Activated T-cell treated with anti-CD3 and anti-CD28 coated beads for 24 hours (primary cell): ENCODE measurements at regions not wholly inside any gene's neighbourhood (a gene's known extent, or its start where the extent isn't known, plus 50 kb on each side); places are given as distances from the start of the nearest gene placed in this dataset.
"Not testable (repeated sequence)": the region's sequence is repeated elsewhere in the genome, so short reads cannot be mapped to it uniquely, and the experiment has no call there.

Experiments used
- DNase-seq: peaks from one replicate; pipeline ENCODE4 v3.0.0-alpha.2; 2020; ENCODE audit warnings: low read depth

GRCh38 chr7:68707958-68708357 is 890.3 kb upstream of the AUTS2 start:
- DNase-seq, result no peak

GRCh38 chr7:68712956-68713495 is 885.2 kb upstream of the AUTS2 start:
- DNase-seq, result no peak

- DNase-seq, result not testable (repeated sequence)
Measured at GRCh38 chr7:68714135-68714534, 884.1 kb upstream of the AUTS2 start.

GRCh38 chr7:68715907-68716306 is 882.4 kb upstream of the AUTS2 start:
- no peak for DNase-seq

DNA sequence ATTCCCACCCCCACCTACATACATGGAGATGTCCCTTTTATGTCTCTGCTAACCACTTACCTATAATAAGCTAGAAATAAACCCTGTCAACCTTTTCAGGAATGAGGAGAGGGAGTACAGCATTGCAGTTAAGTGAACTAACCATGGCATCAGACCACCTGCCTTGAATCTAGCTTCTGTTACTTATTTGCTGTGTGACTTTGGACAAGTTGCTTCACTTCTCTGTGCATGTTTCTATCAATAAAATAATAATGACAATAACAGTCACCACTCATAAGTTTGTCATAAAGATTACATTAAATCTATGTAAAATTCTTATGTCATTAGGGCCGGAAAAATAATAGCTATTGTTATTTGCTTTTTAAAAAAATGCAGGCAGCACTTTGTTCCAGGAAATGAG is 881.1 kb upstream of the AUTS2 start:
- no peak for DNase-seq

DNA sequence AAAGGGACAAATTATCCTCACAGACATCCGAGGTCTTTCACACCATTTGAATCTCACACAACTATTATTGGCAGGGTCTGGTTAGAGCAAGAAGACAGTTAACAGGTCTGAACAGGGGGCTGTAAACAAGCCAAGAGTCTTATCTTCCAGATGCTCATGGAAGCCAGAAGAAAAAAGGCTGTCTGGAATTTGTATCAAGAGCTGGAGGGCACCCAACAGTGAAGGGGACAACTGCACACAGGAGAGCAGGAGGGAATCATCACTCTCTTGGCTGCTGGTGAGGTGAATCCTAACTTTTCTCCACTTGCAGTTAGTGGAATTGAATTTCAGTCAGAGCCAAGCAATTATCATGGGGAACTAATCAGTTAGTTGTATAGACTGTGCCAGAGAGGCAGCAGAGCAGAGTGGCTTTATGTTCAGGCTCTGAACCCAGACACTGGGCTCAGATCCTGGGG is 880.2 kb upstream of the AUTS2 start:
- DNase-seq, result no peak

DNA sequence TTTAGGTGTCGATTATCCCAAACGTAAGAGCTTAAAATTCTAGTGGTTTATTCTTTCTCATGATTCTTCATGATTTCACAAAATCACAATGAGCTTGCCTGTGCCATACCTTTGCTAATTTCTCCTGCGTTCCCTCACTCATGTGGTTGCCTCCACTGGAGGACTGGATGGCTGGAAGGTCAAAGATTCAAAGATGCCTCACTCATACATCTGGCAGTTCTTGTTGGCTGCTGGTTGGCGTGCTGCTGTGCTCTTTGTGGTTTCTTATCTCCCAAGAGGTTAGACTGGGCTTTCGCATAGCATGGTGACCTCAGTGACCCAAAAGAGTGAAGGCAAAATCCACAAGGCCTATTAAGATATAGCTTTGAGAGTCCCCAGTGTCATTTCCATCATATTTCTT is 877.6 kb upstream of the AUTS2 start:
- no peak for DNase-seq

- no peak for DNase-seq
Measured at GRCh38 chr7:68722044-68722443, 876.2 kb upstream of the AUTS2 start.

DNA sequence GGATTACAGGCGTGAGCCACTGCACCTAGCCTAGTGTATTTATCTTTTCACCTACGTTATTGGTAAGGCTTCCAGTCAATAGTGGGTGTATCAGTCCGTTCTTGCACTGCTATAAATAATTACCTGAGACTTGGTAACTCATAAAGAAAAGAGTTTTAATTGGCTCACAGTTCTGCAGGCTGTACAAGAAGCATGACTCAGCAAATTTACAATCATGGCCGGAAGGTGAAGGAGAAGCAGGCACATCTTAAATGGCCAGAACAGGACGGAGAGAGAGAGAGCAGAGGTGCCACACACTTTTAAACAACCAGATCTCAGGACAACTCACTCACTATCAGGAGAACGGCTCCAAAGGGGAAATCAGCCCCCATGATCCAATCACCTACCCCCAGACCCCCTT is 873.3 kb upstream of the AUTS2 start:
- DNase-seq, result no peak

GRCh38 chr7:68725843-68726785 is 872.2 kb upstream of the AUTS2 start:
- no peak for DNase-seq

GRCh38 chr7:68728720-68729119 is 869.6 kb upstream of the AUTS2 start:
- not testable (repeated sequence) for DNase-seq

DNA sequence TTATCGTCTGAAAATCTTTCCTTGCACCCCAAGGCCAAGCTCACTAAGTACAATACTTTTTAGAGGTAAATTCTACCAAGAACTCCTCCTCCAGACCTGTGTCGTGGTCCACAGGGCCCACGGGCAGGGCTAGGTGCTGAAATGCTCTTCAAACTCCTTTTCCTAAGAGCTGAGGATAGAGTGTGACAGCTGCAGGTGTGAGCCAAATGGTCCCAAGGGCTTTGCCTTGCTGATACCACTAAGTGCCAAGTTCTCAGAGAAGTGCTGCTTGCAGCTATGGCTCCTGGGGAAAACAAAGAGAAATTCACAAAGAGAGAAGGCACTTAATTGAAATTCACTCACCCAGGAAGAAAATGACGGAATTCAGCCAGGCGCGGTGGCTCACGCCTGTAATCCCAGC is 868.9 kb upstream of the AUTS2 start:
- no peak for DNase-seq

- DNase-seq, result no peak
Measured at GRCh38 chr7:68730194-68730593, 868.1 kb upstream of the AUTS2 start.

DNA sequence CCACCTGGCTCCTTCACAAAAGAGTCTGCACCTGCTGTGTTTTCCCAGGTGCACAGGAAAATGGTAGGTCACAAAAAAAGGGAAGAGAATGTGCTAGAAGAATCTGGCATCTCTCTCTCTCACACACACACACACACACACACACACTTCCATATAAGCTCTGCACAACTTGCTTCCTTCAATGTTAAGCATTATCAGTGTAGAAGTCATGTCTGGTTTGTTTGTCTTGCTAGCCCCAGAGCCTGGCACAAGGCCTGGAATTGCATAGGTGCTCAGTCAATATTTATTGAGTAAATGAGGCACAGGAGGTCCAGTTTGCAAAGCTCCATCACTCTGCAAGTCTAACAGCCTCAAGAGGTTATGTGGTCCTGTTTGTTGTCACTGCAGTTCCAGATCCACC is 867.3 kb upstream of the AUTS2 start:
- no peak for DNase-seq

DNA sequence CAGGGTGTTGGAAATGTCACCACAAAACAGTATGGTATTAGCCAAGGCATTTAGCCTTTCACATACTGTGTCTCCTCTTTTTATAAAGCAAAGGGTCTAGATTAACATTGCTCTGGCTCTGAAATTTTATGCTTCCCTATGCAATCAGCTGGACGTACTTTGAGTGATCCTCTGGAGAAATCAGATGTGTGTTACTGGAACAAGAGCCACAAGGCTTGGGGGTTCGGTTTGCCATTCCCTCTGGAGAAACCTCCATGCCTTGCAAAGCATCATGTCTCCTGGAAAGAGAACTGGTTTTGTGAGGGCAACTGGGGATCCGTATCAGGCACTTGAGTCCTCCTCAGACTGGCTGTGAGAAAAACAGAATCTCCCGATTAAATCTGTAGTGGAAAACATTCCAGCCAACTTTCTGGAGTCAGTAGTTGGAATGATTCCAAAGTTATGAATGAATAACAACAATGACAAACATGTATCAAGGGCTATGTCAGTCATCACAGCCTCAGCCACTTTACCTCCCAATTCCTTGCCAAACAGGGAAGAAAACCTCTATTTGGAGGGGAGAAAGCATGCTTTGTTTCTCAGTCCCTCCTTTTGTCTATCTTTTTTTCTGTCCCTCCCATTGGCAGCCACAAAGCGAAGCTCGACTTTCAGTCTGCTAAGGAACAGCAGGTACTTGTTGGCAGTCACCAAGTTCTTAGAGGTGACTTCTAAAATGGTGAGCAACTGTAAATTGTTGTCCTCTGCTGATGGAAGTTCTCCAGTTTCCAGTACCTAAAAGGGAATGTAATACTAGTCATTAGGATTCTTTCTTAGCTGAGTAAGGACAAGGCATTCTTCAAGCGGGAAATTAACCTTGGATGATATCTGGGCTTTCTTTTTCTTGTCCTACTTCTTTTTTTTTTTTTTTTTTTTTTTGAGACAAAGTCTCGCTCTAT is 864.8 kb upstream of the AUTS2 start:
- DNase-seq, result no peak

DNA sequence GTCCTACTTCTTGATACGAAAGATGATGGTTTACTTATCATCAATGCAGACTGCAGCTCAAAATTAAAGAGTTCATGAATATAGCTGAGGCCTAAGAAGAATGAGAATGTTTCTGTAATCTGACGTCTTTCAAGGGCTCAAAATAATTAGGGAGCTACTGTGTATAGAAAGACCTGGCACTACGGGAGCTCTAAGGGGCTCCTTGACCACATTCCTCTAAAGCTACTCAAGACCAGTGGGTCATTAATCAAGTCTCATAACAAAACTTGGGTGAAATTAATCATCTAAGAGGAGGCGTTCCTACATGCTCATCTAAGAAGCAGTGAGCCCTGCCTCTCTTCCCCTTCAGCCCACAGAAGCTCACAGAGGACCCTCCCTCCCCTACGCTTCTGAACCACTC is 863.8 kb upstream of the AUTS2 start:
- no peak for DNase-seq

- DNase-seq, result no peak
Measured at GRCh38 chr7:68739306-68739705, 859.0 kb upstream of the AUTS2 start.

- DNase-seq, result no peak
Measured at GRCh38 chr7:68744036-68744435, 854.2 kb upstream of the AUTS2 start.

- no peak for DNase-seq
Measured at GRCh38 chr7:68748934-68749900, 849.1 kb upstream of the AUTS2 start.

GRCh38 chr7:68752485-68753178 is 845.6 kb upstream of the AUTS2 start:
- DNase-seq, result no peak

GRCh38 chr7:68754414-68754813 is 843.9 kb upstream of the AUTS2 start:
- DNase-seq, result no peak
